DMS153 treated with DMSO at 0.1 percent for 48 hours (cell line): ENCODE measurements at regions not wholly inside any gene's neighbourhood (a gene's known extent, or its start where the extent isn't known, plus 50 kb on each side); places are given as distances from the start of the nearest gene placed in this dataset.
A peak's percentile ranks its signal among the peaks of the same experiment; 100 is the strongest.

Source experiments
- DNase-seq: peaks from one replicate; lab custom pipeline; 2025; ENCODE audit not compliant: unreplicated experiment; lab: John Stamatoyannopoulos, UW

DNA sequence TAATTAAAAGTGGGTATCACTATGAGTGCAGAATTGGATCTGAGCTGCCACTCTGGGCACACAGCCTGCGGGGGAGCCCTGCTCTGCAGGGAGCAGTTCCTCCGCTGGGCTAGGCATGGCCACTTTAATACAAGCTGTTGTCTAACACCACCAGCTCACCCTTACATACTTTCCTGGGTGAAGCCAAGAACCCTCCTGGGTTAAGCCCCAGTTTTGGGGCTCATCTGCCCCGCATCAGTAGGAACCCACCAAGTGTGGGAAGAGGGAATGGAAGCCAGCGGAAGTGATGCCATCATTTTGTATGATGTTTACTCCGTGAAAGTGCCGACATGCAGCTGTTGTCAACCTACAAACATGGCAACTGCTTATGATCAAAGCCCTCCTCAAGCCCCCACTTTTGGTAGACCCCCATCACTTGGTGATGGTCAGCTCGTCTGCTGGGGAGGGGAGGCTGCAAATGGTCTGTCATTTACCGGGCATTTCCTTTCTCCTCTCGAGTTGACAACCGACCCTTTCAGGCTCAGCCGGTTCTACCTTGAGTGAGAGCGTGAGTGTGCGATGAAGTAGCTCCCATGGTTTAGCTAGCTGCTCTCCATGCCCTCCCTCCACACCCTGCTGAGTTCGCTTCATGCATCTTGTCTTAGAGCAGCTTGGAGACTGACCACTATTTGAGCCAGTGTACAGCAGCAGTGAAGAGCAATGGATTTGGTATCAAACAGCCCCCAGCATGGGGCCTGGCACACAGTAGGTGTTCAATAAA, 95.3 kb upstream of the IER5L start:
- DNase-seq: no peak

DNA sequence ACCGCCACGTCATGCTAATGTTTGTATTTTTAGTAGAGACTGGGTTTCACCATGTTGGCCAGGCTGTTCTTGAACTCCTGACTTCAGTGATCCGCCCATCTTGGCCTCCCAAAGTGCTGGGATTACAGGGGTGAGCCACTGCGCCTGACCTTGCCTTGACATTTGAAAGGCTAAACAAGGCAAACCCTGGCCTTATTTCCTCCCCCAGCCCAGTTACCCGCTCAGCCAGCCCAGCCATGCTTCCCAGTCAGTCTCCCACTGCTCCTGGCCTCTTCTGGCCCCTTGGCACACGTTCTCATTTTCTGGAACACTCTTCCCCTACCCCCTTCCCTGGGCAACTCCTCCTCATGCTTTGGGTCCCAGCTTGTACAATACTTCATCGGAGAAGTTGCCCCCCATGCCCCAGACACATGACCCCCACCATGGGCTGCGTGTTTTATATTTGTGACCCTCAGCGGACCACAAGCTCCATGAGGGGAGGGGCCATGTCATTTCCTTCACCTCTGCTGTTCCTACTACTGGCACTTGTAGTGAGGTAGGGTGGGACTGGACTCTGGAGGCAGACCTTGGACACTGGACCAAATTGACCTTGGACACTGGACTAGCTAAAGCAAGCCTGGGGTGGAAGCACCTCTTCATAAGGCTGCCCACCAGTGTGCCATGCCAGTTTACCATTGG, 94.4 kb upstream of the IER5L start:
- no peak for DNase-seq

- DNase-seq: no peak
Measured at GRCh38 chr9:129270903-129271431, 92.9 kb upstream of the IER5L start.

GRCh38 chr9:129270205-129270604, 92.1 kb upstream of the IER5L start:
- no peak for DNase-seq

DNA sequence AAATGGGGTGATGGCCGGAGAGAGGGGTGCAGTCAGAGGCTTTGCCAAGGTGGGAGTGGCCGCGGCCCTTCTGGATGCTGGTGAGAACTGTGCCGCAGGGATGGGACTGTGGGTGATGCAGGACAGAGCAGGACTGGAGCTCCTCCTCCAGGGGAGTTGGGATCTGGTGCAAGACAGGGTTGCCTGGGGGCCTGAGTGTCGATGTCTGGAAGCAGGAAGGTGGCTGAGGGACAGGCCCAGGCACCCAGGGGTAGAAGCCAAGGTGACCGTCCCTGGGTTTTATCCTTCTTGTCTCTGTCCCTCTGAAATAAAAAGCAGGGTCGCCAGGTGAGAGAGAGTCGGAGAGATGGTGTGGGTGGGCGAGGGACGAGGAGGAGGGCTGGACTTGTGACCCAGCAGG, 89.1 kb upstream of the IER5L start:
- DNase-seq: no peak

DNA sequence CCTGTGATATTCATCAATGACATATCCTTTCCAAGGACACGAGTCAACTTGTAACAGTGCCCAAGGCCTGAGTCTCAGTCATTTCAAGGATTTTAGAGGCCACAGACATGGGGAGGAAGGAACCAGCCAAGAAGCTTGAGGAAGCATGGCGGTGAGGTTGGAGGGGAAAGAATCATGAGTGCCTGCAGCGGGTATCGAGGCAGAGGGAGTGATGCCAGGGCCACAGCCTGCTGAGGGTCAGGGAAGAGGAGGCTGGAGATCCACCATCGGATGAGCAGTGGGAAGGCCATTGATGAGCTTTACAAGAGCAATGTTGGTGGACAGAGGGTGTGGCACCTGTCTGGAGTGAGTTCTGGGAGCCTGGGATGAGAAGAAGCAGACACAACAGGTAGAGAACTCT, 88.5 kb upstream of the IER5L start:
- no peak for DNase-seq

DNA sequence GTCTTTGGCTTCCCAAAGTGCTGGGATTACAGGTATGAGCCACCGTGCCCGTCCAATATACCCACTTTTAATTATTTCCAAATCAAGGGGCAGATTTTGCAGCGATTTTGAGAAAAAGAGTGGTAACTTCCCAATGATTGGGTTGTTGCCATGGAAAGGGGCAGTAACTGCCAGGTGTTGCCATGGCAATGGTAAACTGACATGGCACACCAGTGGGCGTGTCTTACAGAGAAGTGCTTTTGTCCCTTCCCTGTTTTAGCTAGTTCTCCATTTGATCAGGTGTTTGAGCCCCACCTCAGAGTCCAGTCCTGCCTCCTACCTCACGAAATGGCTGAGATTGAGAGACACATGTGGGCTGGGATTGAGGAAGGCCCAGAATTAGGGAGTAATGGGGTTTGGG, 86.3 kb upstream of the IER5L start:
- DNase-seq: no peak

DNA sequence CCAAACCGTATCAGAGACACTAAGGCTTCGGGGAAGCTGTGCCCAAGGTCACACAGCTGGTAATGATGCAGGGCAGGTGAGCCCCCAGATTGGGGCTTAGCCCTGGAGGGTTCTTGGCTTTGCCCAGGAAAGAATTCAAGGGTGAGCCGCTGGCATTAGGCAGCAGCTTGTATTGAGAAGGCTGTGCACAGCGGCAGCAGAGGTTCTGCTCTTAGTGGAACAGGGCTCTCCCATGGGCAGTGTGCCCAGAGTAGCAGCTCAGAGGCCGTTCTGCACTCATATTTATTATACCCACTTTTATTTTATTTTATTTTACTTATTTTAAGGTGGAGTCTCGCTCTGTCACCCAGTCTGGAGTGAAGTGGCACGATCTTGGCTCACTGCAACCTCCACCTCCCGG, 85.8 kb upstream of the IER5L start:
- no peak for DNase-seq

DNA sequence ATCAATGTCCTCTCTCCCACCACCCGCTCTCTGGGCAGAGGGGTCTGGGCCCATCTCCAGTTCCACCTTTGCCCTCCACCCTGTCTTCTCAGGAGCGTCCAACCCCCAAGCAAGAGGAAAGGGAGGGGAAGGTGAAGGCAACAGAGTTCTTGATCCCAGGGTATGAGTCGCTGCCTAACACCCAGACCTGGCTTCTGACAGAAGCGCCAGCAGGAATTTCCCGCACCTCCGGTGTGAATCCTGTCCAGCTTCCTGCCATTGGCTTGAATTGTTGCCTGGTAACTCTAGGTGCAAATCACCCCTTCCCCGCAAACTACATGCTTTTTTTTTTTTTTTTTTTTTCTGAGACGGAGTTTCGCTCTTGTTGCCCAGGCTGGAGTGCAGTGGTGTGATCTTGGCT, 84.2 kb upstream of the IER5L start:
- DNase-seq: no peak

GRCh38 chr9:129259375-129259774, 81.3 kb upstream of the IER5L start:
- DNase-seq: no peak

DNA sequence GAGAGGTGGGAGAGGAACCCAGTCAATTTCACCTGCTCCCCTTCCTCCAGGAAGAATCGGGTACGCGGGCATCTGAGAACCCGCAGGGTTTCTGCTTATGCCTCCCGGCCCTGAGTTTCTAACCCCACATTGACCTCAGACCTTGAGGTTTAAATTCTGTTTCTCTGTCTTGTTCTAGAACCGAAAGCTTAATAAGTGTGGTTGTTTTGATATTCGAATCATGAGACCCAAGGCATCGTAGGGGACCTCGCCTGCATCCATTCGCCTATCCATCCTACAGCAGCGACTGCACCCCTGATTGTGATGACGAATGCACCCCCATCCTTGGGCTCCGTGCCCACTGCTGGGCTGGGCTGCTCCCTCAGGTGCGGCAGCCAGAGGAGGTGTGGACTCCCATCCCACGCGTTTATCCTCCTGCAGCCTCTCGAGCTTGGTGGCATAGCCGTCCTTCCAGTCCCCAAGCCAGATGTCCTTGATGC, 80.8 kb upstream of the IER5L start:
- DNase-seq: no peak

DNA sequence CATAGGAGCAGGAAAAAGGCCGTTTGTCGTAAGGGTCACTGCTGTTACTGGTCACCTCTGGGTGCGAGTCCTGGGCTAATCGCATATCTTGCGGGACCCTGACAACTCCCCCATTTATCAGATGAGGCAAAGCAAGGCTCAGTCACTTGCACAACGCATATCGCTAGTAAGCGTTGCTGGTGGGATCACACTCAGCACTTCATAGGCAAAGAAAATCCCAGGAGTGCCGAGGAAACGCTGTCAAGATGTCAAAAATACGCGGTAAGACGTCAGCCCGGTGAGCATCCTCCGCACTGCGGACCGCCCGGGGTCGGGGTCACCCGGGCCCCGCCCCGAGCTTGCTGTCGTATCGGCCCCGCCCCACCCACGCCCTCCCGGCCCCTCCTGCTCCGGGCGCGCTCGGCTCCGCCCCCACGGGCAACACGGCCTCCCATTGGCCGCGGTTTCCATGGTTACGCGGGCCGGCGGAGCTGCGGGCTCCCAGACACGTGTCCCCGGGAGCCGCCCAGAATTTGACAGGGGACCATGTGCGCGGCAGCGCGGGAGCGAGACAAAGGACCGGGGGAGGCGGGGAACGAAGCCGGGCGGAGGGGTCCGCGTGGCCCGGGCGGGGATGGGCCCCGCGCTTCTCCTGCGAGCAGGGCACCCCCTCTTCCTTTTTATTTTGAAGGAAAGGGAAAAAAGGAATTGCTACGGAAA, 80.2 kb upstream of the IER5L start:
- peak; percentile 61 for DNase-seq

DNA sequence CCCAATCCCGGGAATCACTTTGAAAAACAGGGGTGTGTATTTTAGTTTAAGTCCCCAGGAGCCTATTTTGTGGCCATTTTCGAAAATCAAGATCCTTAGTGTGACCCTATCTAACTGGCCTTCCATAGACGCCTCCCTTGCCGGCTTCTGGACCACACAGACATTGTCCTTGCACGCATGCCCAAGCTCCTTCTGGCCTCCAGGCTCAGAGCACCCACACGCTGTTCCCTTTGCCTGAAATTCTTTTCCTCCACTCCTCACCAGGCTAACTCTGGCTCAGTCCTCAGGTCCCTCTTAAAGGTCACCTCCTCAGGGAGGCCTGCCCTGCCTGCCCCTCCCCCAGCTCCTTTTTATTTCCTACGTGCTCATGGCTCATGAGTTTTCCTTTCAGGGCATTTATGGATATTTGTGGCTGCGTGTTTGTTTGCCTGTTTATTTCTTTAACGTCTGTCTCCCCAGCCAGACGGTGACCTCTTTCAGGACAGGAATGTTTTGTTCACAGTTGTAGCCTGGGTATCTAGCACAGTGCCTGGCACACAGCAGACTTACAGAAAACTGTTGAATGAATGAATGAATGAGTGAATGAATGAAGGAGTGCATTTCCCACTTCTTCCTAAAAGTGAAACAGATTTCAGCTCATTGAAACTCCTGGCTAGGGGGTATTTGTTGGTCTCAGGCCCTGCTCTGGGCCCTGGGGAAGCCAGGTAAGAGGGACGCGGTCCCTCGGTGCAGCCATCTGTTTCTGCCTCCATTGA, 79.1 kb upstream of the IER5L start:
- DNase-seq: no peak

GRCh38 chr9:129254566-129255287, 76.7 kb upstream of the IER5L start:
- DNase-seq: no peak

DNA sequence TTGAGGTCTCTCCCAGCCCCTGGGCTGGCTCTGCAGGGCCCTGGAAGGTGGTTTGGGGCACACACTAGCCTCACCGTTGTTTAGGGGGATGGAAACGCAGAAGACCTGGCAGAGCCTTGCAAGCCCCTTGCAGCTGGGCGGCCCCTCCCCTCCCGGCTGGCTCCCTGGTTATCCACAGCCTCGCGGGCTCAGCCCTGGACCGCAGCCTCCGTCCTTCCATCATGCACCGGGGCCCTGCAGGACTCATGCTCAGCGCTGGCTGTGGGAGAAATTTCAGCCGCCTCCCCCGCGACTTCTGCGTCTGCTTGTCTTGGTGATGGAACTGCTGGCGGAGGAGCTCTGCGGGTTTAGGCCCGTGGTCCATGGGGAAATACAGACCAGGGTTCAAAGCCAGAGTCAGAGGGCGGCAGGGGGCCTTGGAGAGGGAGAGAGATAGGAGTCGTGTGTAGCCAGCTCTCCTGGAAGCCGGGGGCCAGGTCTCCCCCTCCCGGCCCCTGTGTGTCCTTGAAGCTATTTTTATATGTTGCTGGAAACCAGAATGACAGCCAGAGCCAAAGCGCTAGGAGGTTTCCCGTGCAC, 75.8 kb upstream of the IER5L start:
- DNase-seq: no peak

DNA sequence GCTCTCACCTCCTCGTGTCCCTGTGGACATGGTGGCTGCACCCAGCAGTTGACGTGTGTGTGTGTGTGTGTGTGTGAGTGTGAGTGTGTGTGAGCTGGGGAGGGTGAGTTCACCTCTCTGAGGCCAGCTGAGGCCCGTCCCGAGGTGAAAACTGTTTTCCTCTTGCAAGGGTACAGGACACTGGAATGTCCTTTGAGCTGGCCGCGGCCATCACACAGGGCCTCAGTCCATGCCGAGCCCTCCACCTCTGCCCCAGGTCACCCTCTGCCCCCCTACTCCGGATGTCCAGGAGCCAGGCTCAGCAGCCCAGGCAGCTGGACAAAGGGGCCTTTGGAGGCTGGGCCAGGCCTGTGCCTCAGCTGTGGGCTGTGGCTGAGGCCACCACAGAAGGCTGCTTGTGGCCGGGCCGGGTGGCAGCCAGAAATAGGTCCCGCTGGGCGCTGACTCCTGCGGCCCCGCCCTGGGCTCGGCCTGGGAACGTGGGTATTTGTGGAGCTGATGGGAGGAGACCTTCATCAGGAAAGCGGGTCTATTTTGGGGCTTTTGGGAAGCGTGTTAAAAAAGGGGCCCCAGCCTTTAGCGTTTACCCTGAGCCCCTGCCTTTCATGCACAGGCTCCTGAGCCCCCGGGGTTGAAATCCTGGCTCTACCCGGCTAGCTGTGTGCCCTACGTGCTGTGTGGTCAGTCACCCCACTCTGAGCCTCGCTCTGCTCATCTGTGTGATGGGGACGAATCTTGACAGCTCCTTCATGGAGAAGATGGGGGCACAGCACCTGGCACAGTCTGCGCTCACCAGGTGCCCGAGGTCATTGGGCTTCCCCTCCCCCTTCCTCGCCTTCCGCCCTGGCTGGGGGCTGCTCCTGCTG, 75.1 kb upstream of the IER5L start:
- no peak for DNase-seq

DNA sequence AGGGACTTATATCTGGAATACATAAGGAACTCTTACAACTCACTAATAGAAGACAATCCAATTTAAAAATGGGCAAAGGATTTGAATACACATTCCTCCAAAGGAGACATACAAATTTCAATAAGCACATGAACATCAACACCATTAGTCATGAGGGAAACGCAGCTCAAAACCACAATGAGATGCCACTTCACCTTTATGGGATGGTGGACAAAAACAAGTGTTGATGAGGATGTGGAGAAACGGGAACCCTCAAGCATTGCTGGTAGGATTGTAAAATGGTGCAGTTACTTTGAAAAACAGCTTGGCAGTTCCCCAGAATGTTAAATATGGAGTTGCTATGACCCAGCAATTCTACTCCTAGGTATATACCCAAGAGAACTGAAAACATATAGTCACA, 72.7 kb upstream of the IER5L start:
- DNase-seq: no peak

- DNase-seq: no peak
Measured at GRCh38 chr9:129247285-129248153, 69.5 kb upstream of the IER5L start.
